OCI-LY1 (cell line): ENCODE measurements at regions not wholly inside any gene's neighbourhood (a gene's known extent, or its start where the extent isn't known, plus 50 kb on each side); places are given as distances from the start of the nearest gene placed in this dataset.

Source experiments
- CTCF ChIP-seq: fragments of 200-600 bp; sonication (generic), shearing (Covaris generic); IDR thresholded peaks from 2 replicates; pipeline ENCODE4 v1.5.1; 2017; ENCODE audit warnings: mild to moderate bottlenecking, antibody characterized with exemption, low read length, moderate library complexity, mixed read lengths
- EZH2 ChIP-seq: fragments of 200-600 bp; sonication (generic), shearing (Covaris generic); IDR thresholded peaks from 2 replicates; pipeline ENCODE4 v1.8.0; 2017; ENCODE audit warnings: borderline replicate concordance, mixed run types, mild to moderate bottlenecking, antibody characterized with exemption, low read length, moderate library complexity, mixed read lengths

DNA sequence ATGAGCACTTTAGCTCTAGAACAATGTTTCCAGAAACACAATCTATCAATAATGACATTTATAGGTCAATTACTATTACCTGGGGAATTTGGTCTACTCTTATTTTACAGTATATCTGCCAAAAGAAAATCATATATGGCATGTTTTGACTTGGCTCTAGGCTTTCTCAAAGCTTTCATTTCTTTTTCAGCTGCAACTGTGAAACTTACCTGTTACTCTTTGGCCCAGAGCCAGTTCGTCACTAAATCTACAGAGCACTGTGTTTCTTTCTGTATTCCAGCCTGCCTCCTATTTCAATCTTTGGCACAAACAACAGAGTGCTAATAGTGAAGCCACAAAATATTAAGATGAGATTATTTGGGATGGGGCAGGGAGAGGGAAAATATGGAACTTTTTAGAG, 76.0 kb downstream of the P2RY1 start:
- TF ChIP-seq CTCF = no peak
- no peak for TF ChIP-seq EZH2
